ENCODE measurements at regions not wholly inside any gene's neighbourhood (a gene's known extent, or its start where the extent isn't known, plus 50 kb on each side); places are given as distances from the start of the nearest gene placed in this dataset.

GRCh38 chr3:166864473-166865467, 515.3 kb downstream of the ZBBX start:
- ChIA-PET POLR2A (no interaction called here), CTCF (no interaction called here)
- no peak for ATAC-seq
- DNase-seq (ENCODE audit: low read depth, low spot score) = no peak
- BruUV-seq (replicated peaks) = no TSS peak
- Histone ChIP-seq H3K27ac (ENCODE audit: low read length) (no peak overlapping the region), H3K36me3 (ENCODE audit: control insufficient read depth, insufficient read depth, low read length) (no peaks in the 10 kb centered on the region), H3K9me3 (ENCODE audit: control insufficient read depth, insufficient read depth, low read depth, low read length) (no peaks in the 10 kb centered on the region), H3K27me3 (ENCODE audit: control insufficient read depth, insufficient read depth, low read length) (no peaks in the 10 kb centered on the region), H3K4me3 (ENCODE audit: low read depth in 2 of 2, low read length in 2 of 2) (no peak overlapping the region), H3K4me1 (ENCODE audit: control insufficient read depth, insufficient read depth, low read length) (no peaks in the 10 kb centered on the region)
- TF ChIP-seq TCF7L2 (IDR thresholded peaks at IDR 0.05; ENCODE audit: low read depth, low read length) = no peak
- intact Hi-C loops (cut with micrococcal nuclease; ENCODE audit: unreplicated experiment) (no loop called here), in situ Hi-C loops (cut with HindIII; ENCODE audit: low pct_unique_long_range_greater_than_20kb, low sequenced_read_pairs) (no loop called here)

- Histone ChIP-seq H3K36me3 (ENCODE audit: control insufficient read depth, insufficient read depth, low read length) (no peaks in the 10 kb centered on the region), H3K9me3 (ENCODE audit: control insufficient read depth, insufficient read depth, low read depth, low read length) (no peaks in the 10 kb centered on the region; the same call in 1 of the 2 replicates), H3K27ac (ENCODE audit: low read length) (no peak overlapping the region), H3K4me3 (ENCODE audit: low read depth in 2 of 2, low read length in 2 of 2) (no peak overlapping the region), H3K27me3 (ENCODE audit: control insufficient read depth, insufficient read depth, low read length) (no peaks in the 10 kb centered on the region), H3K4me1 (ENCODE audit: control insufficient read depth, insufficient read depth, low read length) (no peaks in the 10 kb centered on the region)
- no TSS peak for BruUV-seq (replicated peaks)
- intact Hi-C loops (cut with micrococcal nuclease; ENCODE audit: unreplicated experiment) = no loop called here
- TF ChIP-seq TCF7L2 (IDR thresholded peaks at IDR 0.05; ENCODE audit: low read depth, low read length) (no peak), REST (IDR thresholded peaks at IDR 0.05; ENCODE audit: insufficient read depth in 1 of 2, low read depth in 2 of 2, low read length in 1 of 2) (no peak), CTCF (IDR thresholded peaks at IDR 0.05) (no peak), SIN3A (IDR thresholded peaks at IDR 0.05; ENCODE audit: borderline replicate concordance, insufficient read depth, low read depth, low read length) (no peak), POLR2AphosphoS5 (IDR thresholded peaks at IDR 0.05; ENCODE audit: low read depth, low read length) (no peak)
- ChIA-PET POLR2A (interaction anchor here (0.6 kb wide), 1 partner anchor 591 kb away, joined by 3 read pairs; no protein-coding TSS in a partner anchor), CTCF (no interaction called here)
- ATAC-seq (no peak), DNase-seq (ENCODE audit: low read depth, low spot score) (no peak)
- in situ Hi-C loops (cut with HindIII; ENCODE audit: low pct_unique_long_range_greater_than_20kb, low sequenced_read_pairs) = no loop called here
Measured at GRCh38 chr3:166860217-166860616, 519.9 kb downstream of the ZBBX start.

GRCh38 chr3:166844329-166844728, 535.8 kb downstream of the ZBBX start:
- Histone ChIP-seq H3K27ac (ENCODE audit: low read length) (no peak overlapping the region), H3K9me3 (ENCODE audit: control insufficient read depth, insufficient read depth, low read depth, low read length) (peaks cover 3% of the 10 kb centered on the region; the same call in 1 of the 2 replicates), H3K36me3 (ENCODE audit: control insufficient read depth, insufficient read depth, low read length) (no peaks in the 10 kb centered on the region), H3K27me3 (ENCODE audit: control insufficient read depth, insufficient read depth, low read length) (no peaks in the 10 kb centered on the region), H3K4me3 (ENCODE audit: low read depth in 2 of 2, low read length in 2 of 2) (no peak overlapping the region), H3K4me1 (ENCODE audit: control insufficient read depth, insufficient read depth, low read length) (no peaks in the 10 kb centered on the region)
- BruUV-seq (replicated peaks) = no TSS peak
- POLR2A ChIA-PET = no interaction called here
- CTCF ChIA-PET = no interaction called here
- no peak for ATAC-seq
- TF ChIP-seq POLR2AphosphoS5 (IDR thresholded peaks at IDR 0.05; ENCODE audit: low read depth, low read length) = no peak
- TF ChIP-seq CTCF (IDR thresholded peaks at IDR 0.05) = no peak
- no peak for TF ChIP-seq SIN3A (IDR thresholded peaks at IDR 0.05; ENCODE audit: borderline replicate concordance, insufficient read depth, low read depth, low read length)
- no peak for TF ChIP-seq REST (IDR thresholded peaks at IDR 0.05; ENCODE audit: insufficient read depth in 1 of 2, low read depth in 2 of 2, low read length in 1 of 2)
- DNase-seq (ENCODE audit: low read depth, low spot score) = no peak
- in situ Hi-C loops (cut with HindIII; ENCODE audit: low pct_unique_long_range_greater_than_20kb, low sequenced_read_pairs) (no loop called here), intact Hi-C loops (cut with micrococcal nuclease; ENCODE audit: unreplicated experiment) (no loop called here)
